DND-41 (cell line): ENCODE measurements at regions not wholly inside any gene's neighbourhood (a gene's known extent, or its start where the extent isn't known, plus 50 kb on each side); places are given as distances from the start of the nearest gene placed in this dataset.

ENCODE experiments used
- ATAC-seq: fragments of 200-7000 bp; cut with Tn5 transposase; 3 replicates; pipeline ENCODE4 v1.9.1; 2021; ENCODE audit warnings: low read depth; ENCODE audit not compliant: insufficient read depth
- DNase-seq: peaks from one replicate; pipeline ENCODE4 v3.0.0-alpha.2; 2020
- H2AFZ ChIP-seq: 2 replicates; pipeline ENCODE4 v1.6.0; 2012; ENCODE audit warnings: low read depth, low read length
- H3K27ac ChIP-seq: 2 replicates; pipeline ENCODE4 v1.5.1; 2012; ENCODE audit warnings: low read length, inconsistent platforms
- H3K27me3 ChIP-seq: fragments of 200-600 bp; sonication (generic); 2 replicates; pipeline ENCODE4 v1.6.0; 2012; ENCODE audit warnings: low read length, mild to moderate bottlenecking, inconsistent platforms; ENCODE audit not compliant: insufficient read depth, poor library complexity
- H3K36me3 ChIP-seq: 2 replicates; pipeline ENCODE4 v1.5.1; 2012; ENCODE audit warnings: low read length, inconsistent platforms; ENCODE audit not compliant: insufficient read depth
- H3K4me1 ChIP-seq: 2 replicates; pipeline ENCODE4 v1.5.1; 2012; ENCODE audit warnings: mild to moderate bottlenecking, low read length; ENCODE audit not compliant: insufficient read depth
- H3K4me2 ChIP-seq: 2 replicates; pipeline ENCODE4 v1.6.0; 2012; ENCODE audit warnings: mild to moderate bottlenecking, moderate library complexity, low read length, inconsistent platforms; ENCODE audit not compliant: insufficient read depth
- H3K4me3 ChIP-seq, 2 experiments: fragments of 200-600 bp in 1 of 2; shearing (Covaris generic) in 1 of 2; 2 replicates each; pipeline ENCODE4 v1.5.1; 2012 to 2016; ENCODE audit warnings: inconsistent platforms in 2 of 2, low read length in 2 of 2, mild to moderate bottlenecking in 2 of 2, low read depth in 1 of 2, moderate library complexity in 1 of 2
- H3K79me2 ChIP-seq: 2 replicates; pipeline ENCODE4 v1.6.0; 2012; ENCODE audit warnings: low read length, inconsistent platforms; ENCODE audit not compliant: insufficient read depth
- H3K9ac ChIP-seq: 2 replicates; pipeline ENCODE4 v1.6.0; 2012; ENCODE audit warnings: low read depth, mild to moderate bottlenecking, inconsistent platforms, low read length, moderate library complexity
- H3K9me3 ChIP-seq: 2 replicates; pipeline ENCODE4 v1.5.1; 2012; ENCODE audit warnings: low read length, moderate library complexity, mild to moderate bottlenecking, inconsistent platforms; ENCODE audit not compliant: insufficient read depth, severe bottlenecking
- H4K20me1 ChIP-seq: 2 replicates; pipeline ENCODE4 v1.6.0; 2012; ENCODE audit warnings: low read length; ENCODE audit not compliant: insufficient read depth
- CTCF ChIP-seq: IDR thresholded peaks from 2 replicates; pipeline ENCODE4 v1.5.1; 2012; ENCODE audit warnings: borderline replicate concordance, low read length, moderate library complexity, mild to moderate bottlenecking; ENCODE audit not compliant: poor library complexity, severe bottlenecking; ENCODE audit errors: extremely low read depth
- EZH2 ChIP-seq: IDR thresholded peaks from 3 replicates; pipeline ENCODE4 v1.6.1; 2012; ENCODE audit warnings: borderline replicate concordance, low read depth, mild to moderate bottlenecking, moderate library complexity, low read length, inconsistent platforms; ENCODE audit not compliant: severe bottlenecking

- Histone ChIP-seq H3K4me2 (no peak overlapping the region), H3K9ac (no peak overlapping the region), H3K27ac (no peak overlapping the region), H3K9me3 (no peaks in the 10 kb centered on the region), H3K4me1 (peaks cover 24% of the 10 kb centered on the region), H3K4me3 (no peak overlapping the region), H3K27me3 (no peaks in the 10 kb centered on the region), H4K20me1 (peaks cover 29% of the 10 kb centered on the region), H3K36me3 (no peaks in the 10 kb centered on the region), H3K79me2 (no peaks in the 10 kb centered on the region), H2AFZ (no peak overlapping the region)
- DNase-seq (peak; percentile 19), ATAC-seq (no peak)
- TF ChIP-seq CTCF (no peak), EZH2 (no peak)
Measured at GRCh38 chr1:25018943-25019336, 88.9 kb upstream of the RUNX3 start.

- no peaks in the 10 kb centered on the region for H3K79me2 ChIP-seq
- peaks cover 22% of the 10 kb centered on the region for H4K20me1 ChIP-seq
- ATAC-seq, result no peak
- no peak for DNase-seq
- no peaks in the 10 kb centered on the region for H3K9me3 ChIP-seq
- H3K4me1 ChIP-seq, result peaks cover 17% of the 10 kb centered on the region
- H3K27me3 ChIP-seq, result no peaks in the 10 kb centered on the region
- H3K4me2 ChIP-seq, result no peak overlapping the region
- H3K36me3 ChIP-seq, result no peaks in the 10 kb centered on the region
- TF ChIP-seq EZH2, result no peak
- TF ChIP-seq CTCF, result no peak
- no peak overlapping the region for H3K4me3 ChIP-seq
- H2AFZ ChIP-seq, result no peak overlapping the region
- H3K27ac ChIP-seq, result no peak overlapping the region
- H3K9ac ChIP-seq, result no peak overlapping the region
Measured at GRCh38 chr1:25018110-25018735, 88.1 kb upstream of the RUNX3 start.

- Histone ChIP-seq H2AFZ (no peak overlapping the region), H3K9me3 (no peaks in the 10 kb centered on the region), H3K36me3 (no peaks in the 10 kb centered on the region), H3K4me3 (no peak overlapping the region), H3K79me2 (no peaks in the 10 kb centered on the region), H3K4me2 (no peak overlapping the region), H3K4me1 (peaks cover 10% of the 10 kb centered on the region), H4K20me1 (peaks cover 18% of the 10 kb centered on the region), H3K27me3 (no peaks in the 10 kb centered on the region), H3K27ac (no peak overlapping the region), H3K9ac (no peak overlapping the region)
- DNase-seq (no peak), ATAC-seq (no peak)
- TF ChIP-seq CTCF (no peak), EZH2 (no peak)
Measured at GRCh38 chr1:25017436-25018109, 87.5 kb upstream of the RUNX3 start.
